SK-N-MC (cell line): ENCODE measurements at regions not wholly inside any gene's neighbourhood (a gene's known extent, or its start where the extent isn't known, plus 50 kb on each side); places are given as distances from the start of the nearest gene placed in this dataset.

Experiments used
- DNase-seq: peaks from one replicate; pipeline ENCODE4 v3.0.0-alpha.2; 2011; ENCODE audit warnings: low read depth, low spot score
- H3K27ac ChIP-seq: fragments of 200-600 bp; sonication (generic); 2 replicates; pipeline ENCODE4 v1.5.1; 2016; ENCODE audit warnings: mixed run types
- H3K36me3 ChIP-seq: fragments of 200-600 bp; sonication (generic); 2 replicates; pipeline ENCODE4 v1.6.1; 2017; ENCODE audit warnings: antibody characterized with exemption, low read length, mixed read lengths; ENCODE audit not compliant: insufficient read depth
- H3K4me3 ChIP-seq: fragments of 200-600 bp; sonication (generic); 2 replicates; pipeline ENCODE4 v1.5.1; 2016
- H3K9ac ChIP-seq: fragments of 200-600 bp; sonication (generic); 2 replicates; pipeline ENCODE4 v1.8.0; 2017; ENCODE audit warnings: mixed run types, mixed read lengths; ENCODE audit not compliant: insufficient read length
- H3K9me3 ChIP-seq: fragments of 200-600 bp; sonication (generic); 2 replicates; pipeline ENCODE4 v1.6.1; 2017; ENCODE audit warnings: low read depth, mild to moderate bottlenecking, antibody characterized with exemption, low read length, moderate library complexity, mixed read lengths
- EZH2 ChIP-seq: fragments of 200-600 bp; sonication (generic); IDR thresholded peaks from one replicate; pipeline ENCODE4 v1.6.1; 2017; ENCODE audit warnings: antibody characterized with exemption
- FOXP2 ChIP-seq: optimal IDR thresholded peaks from 2 replicates; pipeline ENCODE3; 2011; ENCODE audit warnings: mild to moderate bottlenecking, moderate library complexity; ENCODE audit not compliant: insufficient read depth; ENCODE audit errors: extremely low read length, control extremely low read depth
- POLR2AphosphoS5 ChIP-seq: IDR thresholded peaks from 2 replicates; pipeline ENCODE4 v1.6.1; 2012; ENCODE audit warnings: mild to moderate bottlenecking, low read depth, low read length, borderline replicate concordance

GRCh38 chr18:33838054-33838453 is 260.0 kb downstream of the ASXL3 start:
- no peaks in the 10 kb centered on the region for H3K36me3 ChIP-seq
- H3K9me3 ChIP-seq: no peaks in the 10 kb centered on the region
- no peak for TF ChIP-seq POLR2AphosphoS5
- no peak for TF ChIP-seq FOXP2
- TF ChIP-seq EZH2: no peak
- H3K4me3 ChIP-seq: no peak overlapping the region
- H3K9ac ChIP-seq: no peak overlapping the region
- no peak overlapping the region for H3K27ac ChIP-seq
- no peak for DNase-seq

GRCh38 chr18:33837191-33837590 is 259.2 kb downstream of the ASXL3 start:
- H3K9me3 ChIP-seq: no peaks in the 10 kb centered on the region
- TF ChIP-seq EZH2 (no peak), POLR2AphosphoS5 (no peak), FOXP2 (no peak)
- H3K36me3 ChIP-seq: no peaks in the 10 kb centered on the region
- H3K9ac ChIP-seq: no peak overlapping the region
- DNase-seq: no peak
- no peak overlapping the region for H3K27ac ChIP-seq
- peak overlapping the region; percentile 38 for H3K4me3 ChIP-seq

- H3K27ac ChIP-seq: no peak overlapping the region
- H3K9me3 ChIP-seq: no peaks in the 10 kb centered on the region
- H3K4me3 ChIP-seq: peak overlapping the region; percentile 38
- peak; percentile 20 for DNase-seq
- H3K9ac ChIP-seq: no peak overlapping the region
- TF ChIP-seq EZH2: no peak
- no peak for TF ChIP-seq FOXP2
- TF ChIP-seq POLR2AphosphoS5: no peak
- H3K36me3 ChIP-seq: no peaks in the 10 kb centered on the region
Observed at GRCh38 chr18:33836564-33836963, 258.5 kb downstream of the ASXL3 start.

- H3K36me3 ChIP-seq: no peaks in the 10 kb centered on the region
- no peak overlapping the region for H3K4me3 ChIP-seq
- no peaks in the 10 kb centered on the region for H3K9me3 ChIP-seq
- DNase-seq: no peak
- TF ChIP-seq EZH2 (no peak), FOXP2 (no peak), POLR2AphosphoS5 (no peak)
- H3K27ac ChIP-seq: no peak overlapping the region
- no peak overlapping the region for H3K9ac ChIP-seq
Observed at GRCh38 chr18:33835419-33835818, 257.4 kb downstream of the ASXL3 start.

- H3K9me3 ChIP-seq: no peaks in the 10 kb centered on the region
- TF ChIP-seq EZH2 (no peak), POLR2AphosphoS5 (no peak), FOXP2 (no peak)
- no peak for DNase-seq
- no peaks in the 10 kb centered on the region for H3K36me3 ChIP-seq
- no peak overlapping the region for H3K9ac ChIP-seq
- H3K27ac ChIP-seq: no peak overlapping the region
- no peak overlapping the region for H3K4me3 ChIP-seq
Observed at GRCh38 chr18:33833842-33834241, 255.8 kb downstream of the ASXL3 start.

GRCh38 chr18:33831424-33831823 is 253.4 kb downstream of the ASXL3 start:
- Histone ChIP-seq H3K9me3 (no peaks in the 10 kb centered on the region), H3K9ac (no peak overlapping the region), H3K36me3 (no peaks in the 10 kb centered on the region), H3K27ac (no peak overlapping the region), H3K4me3 (no peak overlapping the region)
- DNase-seq: no peak
- TF ChIP-seq POLR2AphosphoS5 (no peak), EZH2 (no peak), FOXP2 (no peak)

- no peak overlapping the region for H3K4me3 ChIP-seq
- no peak overlapping the region for H3K27ac ChIP-seq
- TF ChIP-seq EZH2 (no peak), FOXP2 (no peak), POLR2AphosphoS5 (no peak)
- H3K36me3 ChIP-seq: no peaks in the 10 kb centered on the region
- H3K9ac ChIP-seq: no peak overlapping the region
- no peak for DNase-seq
- H3K9me3 ChIP-seq: no peaks in the 10 kb centered on the region
Observed at GRCh38 chr18:33830213-33830612, 252.2 kb downstream of the ASXL3 start.

GRCh38 chr18:33828949-33829348 is 250.9 kb downstream of the ASXL3 start:
- H3K9me3 ChIP-seq: no peaks in the 10 kb centered on the region
- no peak overlapping the region for H3K27ac ChIP-seq
- no peak overlapping the region for H3K4me3 ChIP-seq
- TF ChIP-seq POLR2AphosphoS5: no peak
- no peak for TF ChIP-seq FOXP2
- TF ChIP-seq EZH2: no peak
- DNase-seq: no peak
- no peak overlapping the region for H3K9ac ChIP-seq
- no peaks in the 10 kb centered on the region for H3K36me3 ChIP-seq

GRCh38 chr18:33826151-33826550 is 248.1 kb downstream of the ASXL3 start:
- no peak overlapping the region for H3K9ac ChIP-seq
- no peaks in the 10 kb centered on the region for H3K9me3 ChIP-seq
- no peak for TF ChIP-seq POLR2AphosphoS5
- no peak for TF ChIP-seq EZH2
- no peak for TF ChIP-seq FOXP2
- no peak overlapping the region for H3K4me3 ChIP-seq
- H3K36me3 ChIP-seq: no peaks in the 10 kb centered on the region
- no peak overlapping the region for H3K27ac ChIP-seq
- DNase-seq: no peak

- no peaks in the 10 kb centered on the region for H3K36me3 ChIP-seq
- no peaks in the 10 kb centered on the region for H3K9me3 ChIP-seq
- no peak overlapping the region for H3K9ac ChIP-seq
- no peak overlapping the region for H3K4me3 ChIP-seq
- no peak for DNase-seq
- no peak overlapping the region for H3K27ac ChIP-seq
- TF ChIP-seq EZH2 (no peak), FOXP2 (no peak), POLR2AphosphoS5 (no peak)
Observed at GRCh38 chr18:33821503-33821902, 243.5 kb downstream of the ASXL3 start.
